Spleen (tissue), 11 donors: ENCODE measurements at regions not wholly inside any gene's neighbourhood (a gene's known extent, or its start where the extent isn't known, plus 50 kb on each side); places are given as distances from the start of the nearest gene placed in this dataset.

Experiments
- DNase-seq: peaks from one replicate; pipeline ENCODE4 v3.0.0-alpha.2; 2020
- H3K27ac ChIP-seq, 8 donors: fragments of 200-600 bp; sonication (generic) in 7 of 8; 1 replicate in 4 of 8; 2 replicates in 4 of 8; pipeline versions ENCODE4 v1.5.0 to v1.8.0; 2016 to 2021; ENCODE audit warnings: inconsistent platforms in 4 of 8, mild to moderate bottlenecking in 4 of 8, moderate library complexity in 1 of 8
- H3K27me3 ChIP-seq, 7 donors: fragments of 200-600 bp; sonication (generic) in 6 of 7; replicated peaks in 1 of 7; 1 replicate in 4 of 7; 2 replicates in 3 of 7; pipeline versions ENCODE4 v1.5.0 to v1.8.0; 2016 to 2021; ENCODE audit warnings: inconsistent platforms in 3 of 7, mild to moderate bottlenecking in 1 of 7
- H3K36me3 ChIP-seq, 6 donors: fragments of 200-600 bp; sonication (generic) in 5 of 6; 1 replicate in 4 of 6; 2 replicates in 2 of 6; pipeline versions ENCODE4 v1.5.0 to v1.8.0; 2016 to 2021; ENCODE audit warnings: inconsistent platforms in 2 of 6
- H3K4me1 ChIP-seq, 6 donors: fragments of 200-600 bp; sonication (generic) in 5 of 6; 1 replicate in 3 of 6; 2 replicates in 3 of 6; pipeline versions ENCODE4 v1.5.0 to v1.8.0; 2016 to 2021; ENCODE audit warnings: inconsistent platforms in 3 of 6
- H3K4me3 ChIP-seq, 8 donors: fragments of 200-600 bp; sonication (generic) in 7 of 8; 1 replicate in 4 of 8; 2 replicates in 4 of 8; pipeline versions ENCODE4 v1.5.0 to v1.8.0; 2016 to 2021; ENCODE audit warnings: inconsistent platforms in 4 of 8, mild to moderate bottlenecking in 4 of 8, moderate library complexity in 2 of 8
- H3K9me3 ChIP-seq, 8 donors: fragments of 200-600 bp; sonication (generic) in 7 of 8; 1 replicate in 4 of 8; 2 replicates in 4 of 8; pipeline versions ENCODE4 v1.5.0 to v1.8.0; 2016 to 2021; ENCODE audit warnings: inconsistent platforms in 4 of 8
- CTCF ChIP-seq, 11 experiments: fragments of 200-600 bp in 7 of 11; fragments of 450-650 bp in 4 of 11; sonication (generic) in 4 of 11; IDR thresholded peaks in 8 of 11; conservative IDR thresholded peaks in 3 of 11; 1 replicate in 7 of 11; 2 replicates in 4 of 11; pipeline versions ENCODE4 v1.4.0 to v1.8.0; 2016 to 2021; ENCODE audit warnings: antibody characterized with exemption in 11 of 11, inconsistent platforms in 4 of 11, mild to moderate bottlenecking in 1 of 11
- POLR2A ChIP-seq, 3 donors: fragments of 450-650 bp; IDR thresholded peaks; one replicate each; pipeline ENCODE4 v1.5.1; 2017; ENCODE audit warnings: antibody characterized with exemption in 3 of 3, mild to moderate bottlenecking in 1 of 3
- POLR2AphosphoS5 ChIP-seq, 3 donors: sonication (generic); formaldehyde crosslinking; IDR thresholded peaks; one replicate each; pipeline ENCODE4 v1.5.1; 2017; ENCODE audit warnings: antibody characterized with exemption in 3 of 3
- WGBS, 5 donors: extraction: QIAGEN DNeasy Blood & Tissue Kit in 3 of 5; methylation state at CpG; one replicate each; pipeline versions ENCODE4 v1.1.5 to v1.1.7; 2013 to 2018; 5-methylcytosine and 5-hydroxymethylcytosine counted together
- intact Hi-C: fragments of 100-400 bp; cut with DNase I; formaldehyde crosslinking; loops from one replicate; pipeline ENCODE4 v1.15.0; 2023; ENCODE audit warnings: low total_unique reads
- donor health status: healthy with polysubstance abuse.
- donor health status: DM: no; HTN: no; CAD: no; lungs with moderate emphysema.
- donor health status: DM: no; HTN: no; CAD: no.
- donor health status: Bipolar disorder and iron deficiency.
- donor health status: healthy.
- donor health status: DM: no; HTN: no; CAD: no.
- donor health status: DM: yes; HTN: yes; CAD: no.

GRCh38 chr5:171524466-171524865 is 105.0 kb downstream of the FGF18 start:
- Histone ChIP-seq H3K36me3 (no peaks in the 10 kb centered on the region), H3K9me3 (no peaks in the 10 kb centered on the region), H3K4me3 (no peak overlapping the region), H3K27me3 (no peaks in the 10 kb centered on the region), H3K27ac (no peak overlapping the region), H3K4me1 (peaks cover 0 to 17% (median 4%) of the 10 kb centered on the region in 6 donors)
- WGBS, 5 donors: 57 to 90% (median 79%) methylated on average over 13 to 14 of the region's 14 CpGs
- TF ChIP-seq CTCF (IDR thresholded peaks at IDR 0.05 in 8 of 11, conservative IDR thresholded peaks at IDR 0.05 in 3 of 11) (no peak), POLR2A (IDR thresholded peaks at IDR 0.05) (no peak), POLR2AphosphoS5 (IDR thresholded peaks at IDR 0.05) (no peak)
- no peak for DNase-seq
- intact Hi-C loops: no loop called here

GRCh38 chr5:171525085-171525484 is 105.6 kb downstream of the FGF18 start:
- Histone ChIP-seq H3K27me3 (no peaks in the 10 kb centered on the region), H3K9me3 (no peaks in the 10 kb centered on the region), H3K4me1 (peaks cover 0 to 12% (median 4%) of the 10 kb centered on the region in 6 donors), H3K36me3 (no peaks in the 10 kb centered on the region), H3K4me3 (no peak overlapping the region), H3K27ac (no peak overlapping the region)
- intact Hi-C loops: no loop called here
- WGBS, 5 donors: 64 to 100% (median 85%) methylated on average over 1 to 4 of the region's 4 CpGs
- DNase-seq: no peak
- no peak for TF ChIP-seq POLR2AphosphoS5 (IDR thresholded peaks at IDR 0.05)
- no peak for TF ChIP-seq POLR2A (IDR thresholded peaks at IDR 0.05)
- no peak for TF ChIP-seq CTCF (IDR thresholded peaks at IDR 0.05 in 8 of 11, conservative IDR thresholded peaks at IDR 0.05 in 3 of 11)

GRCh38 chr5:171528036-171528435 is 108.6 kb downstream of the FGF18 start:
- WGBS, 5 donors: 82 to 95% (median 92%) methylated on average over 9 of the region's 9 CpGs

More at GRCh38 chr5:171528036-171528435, 108.6 kb downstream of the FGF18 start:
- no peaks in the 10 kb centered on the region for H3K4me1 ChIP-seq
- no peak for DNase-seq
- TF ChIP-seq POLR2AphosphoS5 (IDR thresholded peaks at IDR 0.05) (no peak), POLR2A (IDR thresholded peaks at IDR 0.05) (no peak), CTCF (IDR thresholded peaks at IDR 0.05 in 8 of 11, conservative IDR thresholded peaks at IDR 0.05 in 3 of 11) (no peak)
- H3K9me3 ChIP-seq: no peaks in the 10 kb centered on the region
- no peaks in the 10 kb centered on the region for H3K36me3 ChIP-seq
- H3K4me3 ChIP-seq: no peak overlapping the region
- no peak overlapping the region for H3K27ac ChIP-seq
- H3K27me3 ChIP-seq: no peaks in the 10 kb centered on the region
- intact Hi-C loops: no loop called here
